WTC11 (cell line): ENCODE measurements at regions not wholly inside any gene's neighbourhood (a gene's known extent, or its start where the extent isn't known, plus 50 kb on each side); places are given as distances from the start of the nearest gene placed in this dataset.

Experiments used
- ATAC-seq: fragments of 200-7000 bp; cut with Tn5 transposase; 2 replicates; pipeline ENCODE4 v1.10.0; 2021; ENCODE audit warnings: mild to moderate bottlenecking, moderate library complexity
- CTCF ChIA-PET: fragments of 300-600 bp; sonication (Branson Sonifier 250); formaldehyde crosslinking; loops from one replicate; lab custom pipeline; 2021; ENCODE audit warnings: antibody characterized with exemption; lab: Charles Lee
- POLR2A ChIA-PET: fragments of 350-600 bp; sonication (Branson Sonifier 250); formaldehyde crosslinking; loops from one replicate; lab custom pipeline; 2021; ENCODE audit warnings: antibody characterized with exemption; lab: Charles Lee
- DNase-seq: peaks from one replicate; pipeline ENCODE4 v3.0.0; 2021; ENCODE audit warnings: low spot score
- H3K27ac Mint-ChIP-seq: 2 replicates; pipeline ENCODE4 v1.8.0; 2021; ENCODE audit warnings: mixed read lengths
- H3K27me3 Mint-ChIP-seq: 2 replicates; pipeline ENCODE4 v1.8.0; 2021; ENCODE audit warnings: low read depth, mild to moderate bottlenecking, moderate library complexity, mixed read lengths
- H3K36me3 Mint-ChIP-seq: 2 replicates; pipeline ENCODE4 v1.8.0; 2021; ENCODE audit warnings: mixed read lengths
- H3K4me1 Mint-ChIP-seq: 2 replicates; pipeline ENCODE4 v1.8.0; 2022; ENCODE audit warnings: mixed read lengths
- H3K4me3 Mint-ChIP-seq: 2 replicates; pipeline ENCODE4 v1.8.0; 2021; ENCODE audit warnings: mild to moderate bottlenecking, moderate library complexity, mixed read lengths
- H3K9me3 Mint-ChIP-seq: 2 replicates; pipeline ENCODE4 v1.8.0; 2021; ENCODE audit warnings: mixed read lengths
- AFF4 ChIP-seq: sonication (generic); formaldehyde crosslinking; IDR thresholded peaks from 2 replicates; pipeline ENCODE4 v1.8.1; 2023; ENCODE audit warnings: mild to moderate bottlenecking, missing genetic modification reagents, borderline replicate concordance
- EMX1 ChIP-seq: fragments of 250-450 bp; sonication (Bioruptor Pico); IDR thresholded peaks from 2 replicates; pipeline ENCODE4 v1.8.0; 2021; ENCODE audit warnings: mild to moderate bottlenecking
- GABPB1 ChIP-seq: sonication (generic); formaldehyde crosslinking; IDR thresholded peaks from 2 replicates; pipeline ENCODE4 v1.8.1; 2023; ENCODE audit warnings: mild to moderate bottlenecking, missing genetic modification reagents
- IRF1 ChIP-seq: sonication (generic); formaldehyde crosslinking; IDR thresholded peaks from 2 replicates; pipeline ENCODE4 v1.8.0; 2023; ENCODE audit warnings: missing genetic modification reagents
- JAZF1 ChIP-seq: fragments of 250-450 bp; sonication (Bioruptor Pico); IDR thresholded peaks from 2 replicates; pipeline ENCODE4 v1.9.0; 2021; ENCODE audit warnings: moderate library complexity, mild to moderate bottlenecking, inconsistent platforms
- STAT6 ChIP-seq: sonication (generic); formaldehyde crosslinking; conservative IDR thresholded peaks from 2 replicates; pipeline ENCODE4 v1.8.1; 2023; ENCODE audit warnings: mild to moderate bottlenecking, low read depth, missing genetic modification reagents, moderate library complexity
- ZNF121 ChIP-seq: sonication (generic); formaldehyde crosslinking; IDR thresholded peaks from 2 replicates; pipeline ENCODE4 v1.8.0; 2023; ENCODE audit warnings: missing genetic modification reagents
- ZNF219 ChIP-seq: sonication (generic); formaldehyde crosslinking; IDR thresholded peaks from 2 replicates; pipeline ENCODE4 v1.8.0; 2023; ENCODE audit warnings: missing genetic modification reagents, mild to moderate bottlenecking, borderline replicate concordance
- ZSCAN18 ChIP-seq: fragments of 250-450 bp; sonication (Bioruptor Pico); IDR thresholded peaks from 2 replicates; pipeline ENCODE4 v2.1.2; 2022; ENCODE audit warnings: mild to moderate bottlenecking, moderate library complexity
- TF ChIP-seq, protein P1 (sequence below): fragments of 200-600 bp; IDR thresholded peaks from 2 replicates; pipeline ENCODE4 v1.8.0; 2022; ENCODE audit warnings: antibody characterized with exemption
- TF ChIP-seq, protein P2 (sequence below): fragments of 250-450 bp; sonication (Bioruptor Pico); IDR thresholded peaks from 2 replicates; pipeline ENCODE4 v1.9.0; 2021; ENCODE audit warnings: moderate library complexity, mild to moderate bottlenecking, inconsistent platforms, borderline replicate concordance
- TF ChIP-seq, protein P3 (sequence below): sonication (generic); formaldehyde crosslinking; IDR thresholded peaks from 2 replicates; pipeline ENCODE4 v1.8.1; 2023; ENCODE audit warnings: mild to moderate bottlenecking, missing genetic modification reagents

- H3K27me3 Mint-ChIP-seq = no peaks in the 10 kb centered on the region
- H3K36me3 Mint-ChIP-seq = peaks cover 3% of the 10 kb centered on the region; the same call in 1 of the 2 replicates
- DNase-seq = no peak
- H3K9me3 Mint-ChIP-seq = peaks cover 14% of the 10 kb centered on the region
- no peak overlapping the region for H3K27ac Mint-ChIP-seq
- POLR2A ChIA-PET = no interaction called here
- H3K4me1 Mint-ChIP-seq = peaks cover 12% of the 10 kb centered on the region
- no peak overlapping the region for H3K4me3 Mint-ChIP-seq
- no peak for ATAC-seq
- TF ChIP-seq AFF4 (CRISPR knock-in tag) (no peak), ZSCAN18 (no peak), JAZF1 (CRISPR knock-in tag) (no peak), IRF1 (no peak), STAT6 (CRISPR knock-in tag) (no peak), EMX1 (CRISPR knock-in tag) (no peak), GABPB1 (CRISPR knock-in tag) (no peak), ZNF219 (CRISPR knock-in tag) (no peak), ZNF121 (CRISPR knock-in tag) (no peak)
- TF ChIP-seq, protein P1, sequence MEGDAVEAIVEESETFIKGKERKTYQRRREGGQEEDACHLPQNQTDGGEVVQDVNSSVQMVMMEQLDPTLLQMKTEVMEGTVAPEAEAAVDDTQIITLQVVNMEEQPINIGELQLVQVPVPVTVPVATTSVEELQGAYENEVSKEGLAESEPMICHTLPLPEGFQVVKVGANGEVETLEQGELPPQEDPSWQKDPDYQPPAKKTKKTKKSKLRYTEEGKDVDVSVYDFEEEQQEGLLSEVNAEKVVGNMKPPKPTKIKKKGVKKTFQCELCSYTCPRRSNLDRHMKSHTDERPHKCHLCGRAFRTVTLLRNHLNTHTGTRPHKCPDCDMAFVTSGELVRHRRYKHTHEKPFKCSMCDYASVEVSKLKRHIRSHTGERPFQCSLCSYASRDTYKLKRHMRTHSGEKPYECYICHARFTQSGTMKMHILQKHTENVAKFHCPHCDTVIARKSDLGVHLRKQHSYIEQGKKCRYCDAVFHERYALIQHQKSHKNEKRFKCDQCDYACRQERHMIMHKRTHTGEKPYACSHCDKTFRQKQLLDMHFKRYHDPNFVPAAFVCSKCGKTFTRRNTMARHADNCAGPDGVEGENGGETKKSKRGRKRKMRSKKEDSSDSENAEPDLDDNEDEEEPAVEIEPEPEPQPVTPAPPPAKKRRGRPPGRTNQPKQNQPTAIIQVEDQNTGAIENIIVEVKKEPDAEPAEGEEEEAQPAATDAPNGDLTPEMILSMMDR = no peak
- TF ChIP-seq, protein P2, sequence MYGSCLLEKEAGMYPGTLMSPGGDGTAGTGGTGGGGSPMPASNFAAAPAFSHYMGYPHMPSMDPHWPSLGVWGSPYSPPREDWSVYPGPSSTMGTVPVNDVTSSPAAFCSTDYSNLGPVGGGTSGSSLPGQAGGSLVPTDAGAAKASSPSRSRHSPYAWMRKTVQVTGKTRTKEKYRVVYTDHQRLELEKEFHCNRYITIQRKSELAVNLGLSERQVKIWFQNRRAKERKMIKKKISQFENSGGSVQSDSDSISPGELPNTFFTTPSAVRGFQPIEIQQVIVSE (CRISPR knock-in tag) = no peak
- TF ChIP-seq, protein P3, sequence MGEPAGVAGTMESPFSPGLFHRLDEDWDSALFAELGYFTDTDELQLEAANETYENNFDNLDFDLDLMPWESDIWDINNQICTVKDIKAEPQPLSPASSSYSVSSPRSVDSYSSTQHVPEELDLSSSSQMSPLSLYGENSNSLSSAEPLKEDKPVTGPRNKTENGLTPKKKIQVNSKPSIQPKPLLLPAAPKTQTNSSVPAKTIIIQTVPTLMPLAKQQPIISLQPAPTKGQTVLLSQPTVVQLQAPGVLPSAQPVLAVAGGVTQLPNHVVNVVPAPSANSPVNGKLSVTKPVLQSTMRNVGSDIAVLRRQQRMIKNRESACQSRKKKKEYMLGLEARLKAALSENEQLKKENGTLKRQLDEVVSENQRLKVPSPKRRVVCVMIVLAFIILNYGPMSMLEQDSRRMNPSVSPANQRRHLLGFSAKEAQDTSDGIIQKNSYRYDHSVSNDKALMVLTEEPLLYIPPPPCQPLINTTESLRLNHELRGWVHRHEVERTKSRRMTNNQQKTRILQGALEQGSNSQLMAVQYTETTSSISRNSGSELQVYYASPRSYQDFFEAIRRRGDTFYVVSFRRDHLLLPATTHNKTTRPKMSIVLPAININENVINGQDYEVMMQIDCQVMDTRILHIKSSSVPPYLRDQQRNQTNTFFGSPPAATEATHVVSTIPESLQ = no peak
- TF ChIP-seq, all 79 proteins: peak for 0
- CTCF ChIA-PET = no interaction called here
Observed at GRCh38 chr2:116787848-116788247, 1026.6 kb upstream of the DDX18 start.
